Activated naive CD8-positive, alpha-beta T cell treated with anti-CD3 and anti-CD28 coated beads, Interleukin-2, amount 50 U/mL, for 16 hours (primary cell): ENCODE measurements at regions not wholly inside any gene's neighbourhood (a gene's known extent, or its start where the extent isn't known, plus 50 kb on each side); places are given as distances from the start of the nearest gene placed in this dataset.
"Not testable (repeated sequence)": the region's sequence is repeated elsewhere in the genome, so short reads cannot be mapped to it uniquely, and the experiment has no call there.

ENCODE experiments used
- DNase-seq: peaks from one replicate; pipeline ENCODE4 v3.0.0-alpha.2; 2020; ENCODE audit warnings: low read depth, low spot score

- DNase-seq = no peak
These were observed 309.3 kb upstream of the TGFBR2 start for GRCh38 chr3:30297112-30297511.

- no peak for DNase-seq
These were observed 306.6 kb upstream of the TGFBR2 start for GRCh38 chr3:30299674-30300385.

GRCh38 chr3:30300809-30301208 lies 305.6 kb upstream of the TGFBR2 start:
- no peak for DNase-seq

GRCh38 chr3:30302027-30302426 lies 304.4 kb upstream of the TGFBR2 start:
- DNase-seq = no peak

- DNase-seq = no peak
These were observed 302.6 kb upstream of the TGFBR2 start for GRCh38 chr3:30303770-30304169.

- no peak for DNase-seq
These were observed 301.4 kb upstream of the TGFBR2 start for GRCh38 chr3:30305021-30305420.

- no peak for DNase-seq
These were observed 299.5 kb upstream of the TGFBR2 start for GRCh38 chr3:30306896-30307295.

GRCh38 chr3:30307372-30307950 lies 298.9 kb upstream of the TGFBR2 start:
- no peak for DNase-seq

GRCh38 chr3:30308131-30308530 lies 298.3 kb upstream of the TGFBR2 start:
- no peak for DNase-seq

- no peak for DNase-seq
These were observed 296.1 kb upstream of the TGFBR2 start for GRCh38 chr3:30309961-30310954.

GRCh38 chr3:30311781-30312180 lies 294.6 kb upstream of the TGFBR2 start:
- no peak for DNase-seq

GRCh38 chr3:30313840-30314239 lies 292.6 kb upstream of the TGFBR2 start:
- DNase-seq = no peak

- no peak for DNase-seq
These were observed 291.6 kb upstream of the TGFBR2 start for GRCh38 chr3:30314757-30315325.

- DNase-seq = no peak
These were observed 291.0 kb upstream of the TGFBR2 start for GRCh38 chr3:30315447-30315846.

GRCh38 chr3:30317561-30317960 lies 288.8 kb upstream of the TGFBR2 start:
- DNase-seq = no peak

GRCh38 chr3:30318110-30318509 lies 288.3 kb upstream of the TGFBR2 start:
- no peak for DNase-seq

- peak; percentile 7 for DNase-seq
These were observed 286.7 kb upstream of the TGFBR2 start for GRCh38 chr3:30319713-30320112.

GRCh38 chr3:30320392-30320791 lies 286.0 kb upstream of the TGFBR2 start:
- no peak for DNase-seq

GRCh38 chr3:30321065-30321464 lies 285.3 kb upstream of the TGFBR2 start:
- DNase-seq = no peak

- not testable (repeated sequence) for DNase-seq
These were observed 282.8 kb upstream of the TGFBR2 start for GRCh38 chr3:30323649-30324048.

- DNase-seq = no peak
These were observed 281.8 kb upstream of the TGFBR2 start for GRCh38 chr3:30324587-30324986.

GRCh38 chr3:30327976-30328375 lies 278.4 kb upstream of the TGFBR2 start:
- not testable (repeated sequence) for DNase-seq
